Mammary epithelial cell (primary cell): ENCODE measurements at regions not wholly inside any gene's neighbourhood (a gene's known extent, or its start where the extent isn't known, plus 50 kb on each side); places are given as distances from the start of the nearest gene placed in this dataset.

Source experiments
- EZH2 ChIP-seq: IDR thresholded peaks from 2 replicates; pipeline ENCODE4 v1.6.1; 2012; ENCODE audit warnings: low read length, inconsistent platforms, borderline replicate concordance
- TF ChIP-seq, protein P1 (sequence below), 2 donors: IDR thresholded peaks in 1 of 2; conservative IDR thresholded peaks in 1 of 2; 2 replicates each; pipeline ENCODE4 v1.5.1; 2011 to 2012; ENCODE audit warnings: inconsistent platforms in 2 of 2, low read length in 2 of 2, mild to moderate bottlenecking in 2 of 2, control low read depth in 1 of 2, low read depth in 1 of 2; ENCODE audit not compliant: insufficient read depth in 1 of 2; ENCODE audit errors: extremely low read depth in 1 of 2

DNA sequence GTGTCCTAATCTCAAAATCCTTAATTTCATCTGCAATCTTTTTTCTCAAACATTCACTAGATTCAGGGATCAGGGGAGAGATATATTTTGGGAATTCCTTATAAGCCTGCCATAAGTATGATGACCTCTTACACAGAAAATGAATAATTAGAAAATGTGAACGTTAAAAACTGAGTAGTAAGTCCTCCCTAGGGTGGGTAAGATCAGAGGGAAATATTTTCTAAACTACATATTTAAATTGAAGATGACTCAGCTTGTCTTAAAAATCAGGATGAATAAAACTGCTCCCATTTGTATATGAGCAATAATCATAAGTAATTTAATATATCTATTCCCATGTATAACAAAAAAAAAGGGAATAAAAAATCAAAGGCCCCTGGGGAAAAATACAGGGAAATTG is 935.5 kb downstream of the TMTC2 start:
- TF ChIP-seq, protein P1, sequence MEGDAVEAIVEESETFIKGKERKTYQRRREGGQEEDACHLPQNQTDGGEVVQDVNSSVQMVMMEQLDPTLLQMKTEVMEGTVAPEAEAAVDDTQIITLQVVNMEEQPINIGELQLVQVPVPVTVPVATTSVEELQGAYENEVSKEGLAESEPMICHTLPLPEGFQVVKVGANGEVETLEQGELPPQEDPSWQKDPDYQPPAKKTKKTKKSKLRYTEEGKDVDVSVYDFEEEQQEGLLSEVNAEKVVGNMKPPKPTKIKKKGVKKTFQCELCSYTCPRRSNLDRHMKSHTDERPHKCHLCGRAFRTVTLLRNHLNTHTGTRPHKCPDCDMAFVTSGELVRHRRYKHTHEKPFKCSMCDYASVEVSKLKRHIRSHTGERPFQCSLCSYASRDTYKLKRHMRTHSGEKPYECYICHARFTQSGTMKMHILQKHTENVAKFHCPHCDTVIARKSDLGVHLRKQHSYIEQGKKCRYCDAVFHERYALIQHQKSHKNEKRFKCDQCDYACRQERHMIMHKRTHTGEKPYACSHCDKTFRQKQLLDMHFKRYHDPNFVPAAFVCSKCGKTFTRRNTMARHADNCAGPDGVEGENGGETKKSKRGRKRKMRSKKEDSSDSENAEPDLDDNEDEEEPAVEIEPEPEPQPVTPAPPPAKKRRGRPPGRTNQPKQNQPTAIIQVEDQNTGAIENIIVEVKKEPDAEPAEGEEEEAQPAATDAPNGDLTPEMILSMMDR (conservative IDR thresholded peaks at IDR 0.05 in 1 of 2, IDR thresholded peaks at IDR 0.05 in 1 of 2; ENCODE audit: extremely low read depth in 1 of 2, insufficient read depth in 1 of 2, low read depth in 1 of 2, low read length in 2 of 2), result no peak
- TF ChIP-seq EZH2, result no peak
